WTC11 (cell line): ENCODE measurements at regions not wholly inside any gene's neighbourhood (a gene's known extent, or its start where the extent isn't known, plus 50 kb on each side); places are given as distances from the start of the nearest gene placed in this dataset.

Experiments used
- ATF2 ChIP-seq: sonication (generic); formaldehyde crosslinking; IDR thresholded peaks from 2 replicates; pipeline ENCODE4 v1.8.1; 2022; ENCODE audit warnings: low read depth, missing genetic modification reagents, borderline replicate concordance
- ATF3 ChIP-seq: sonication (generic); formaldehyde crosslinking; conservative IDR thresholded peaks from 2 replicates; pipeline ENCODE4 v1.8.1; 2022; ENCODE audit warnings: mild to moderate bottlenecking, missing genetic modification reagents
- ATF6 ChIP-seq: sonication (generic); formaldehyde crosslinking; IDR thresholded peaks from 2 replicates; pipeline ENCODE4 v1.8.1; 2023; ENCODE audit warnings: mild to moderate bottlenecking, missing genetic modification reagents
- CTCF ChIP-seq: fragments of 200-600 bp; IDR thresholded peaks from 2 replicates; pipeline ENCODE4 v1.8.0; 2022; ENCODE audit warnings: antibody characterized with exemption
- E2F4 ChIP-seq: sonication (generic); formaldehyde crosslinking; IDR thresholded peaks from 2 replicates; pipeline ENCODE4 v1.8.1; 2022; ENCODE audit warnings: low read depth, mild to moderate bottlenecking, moderate library complexity, missing genetic modification reagents, borderline replicate concordance
- FOXP1 ChIP-seq: sonication (generic); formaldehyde crosslinking; IDR thresholded peaks from 2 replicates; pipeline ENCODE4 v1.8.0; 2022; ENCODE audit warnings: missing genetic modification reagents, mild to moderate bottlenecking, moderate library complexity, borderline replicate concordance
- HMGXB4 ChIP-seq: sonication (generic); formaldehyde crosslinking; IDR thresholded peaks from 2 replicates; pipeline ENCODE4 v1.8.1; 2023; ENCODE audit warnings: mild to moderate bottlenecking, moderate library complexity, missing genetic modification reagents
- MLX ChIP-seq: sonication (generic); formaldehyde crosslinking; IDR thresholded peaks from 2 replicates; pipeline ENCODE4 v1.8.1; 2023; ENCODE audit warnings: mild to moderate bottlenecking, missing genetic modification reagents, moderate library complexity
- NFE2L1 ChIP-seq: sonication (generic); formaldehyde crosslinking; IDR thresholded peaks from 2 replicates; pipeline ENCODE4 v1.8.1; 2023; ENCODE audit warnings: missing genetic modification reagents
- USF1 ChIP-seq: sonication (generic); formaldehyde crosslinking; IDR thresholded peaks from 2 replicates; pipeline ENCODE4 v1.8.0; 2022; ENCODE audit warnings: mild to moderate bottlenecking, missing genetic modification reagents
- ZBTB21 ChIP-seq: sonication (generic); formaldehyde crosslinking; IDR thresholded peaks from 2 replicates; pipeline ENCODE4 v1.8.1; 2023; ENCODE audit warnings: mild to moderate bottlenecking, missing genetic modification reagents, borderline replicate concordance

GRCh38 chr3:25019506-25019905 lies 408.6 kb upstream of the RARB start:
- no peak for TF ChIP-seq CTCF
- TF ChIP-seq MLX (CRISPR knock-in tag): no peak
- no peak for TF ChIP-seq USF1 (CRISPR knock-in tag)
- no peak for TF ChIP-seq ATF6 (CRISPR knock-in tag)
- TF ChIP-seq NFE2L1 (CRISPR knock-in tag): no peak
- TF ChIP-seq ZBTB21 (CRISPR knock-in tag): no peak
- TF ChIP-seq HMGXB4 (CRISPR knock-in tag): no peak
- no peak for TF ChIP-seq ATF3 (CRISPR knock-in tag)
- no peak for TF ChIP-seq ATF2
- TF ChIP-seq FOXP1 (CRISPR knock-in tag): no peak
- no peak for TF ChIP-seq E2F4
